Kidney glomerular epithelial cell (primary cell): ENCODE measurements at regions not wholly inside any gene's neighbourhood (a gene's known extent, or its start where the extent isn't known, plus 50 kb on each side); places are given as distances from the start of the nearest gene placed in this dataset.
"Not testable (repeated sequence)": the region's sequence is repeated elsewhere in the genome, so short reads cannot be mapped to it uniquely, and the experiment has no call there.

Source experiments
- DNase-seq: peaks from one replicate; lab custom pipeline; 2025; lab: John Stamatoyannopoulos, UW

DNA sequence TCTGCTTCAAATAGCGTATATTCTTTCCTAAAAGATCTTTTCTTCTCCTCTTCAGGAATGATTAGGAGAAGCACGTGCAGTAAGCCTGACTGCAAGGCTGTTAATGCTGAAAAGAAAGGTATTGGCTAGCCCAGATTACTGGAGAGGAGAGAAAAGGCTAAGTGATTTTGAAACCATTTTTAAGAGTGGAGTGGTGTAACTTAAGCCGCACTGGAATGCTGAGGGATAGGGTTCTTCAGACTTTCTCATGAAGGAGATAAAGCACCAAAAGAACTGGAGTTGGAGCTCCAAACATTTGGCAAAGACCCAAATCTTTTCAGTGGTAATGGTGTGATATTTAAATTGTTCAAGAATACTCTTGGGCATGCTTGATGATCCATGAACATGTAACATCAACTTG, 388.3 kb downstream of the COG6 start:
- no peak for DNase-seq

DNA sequence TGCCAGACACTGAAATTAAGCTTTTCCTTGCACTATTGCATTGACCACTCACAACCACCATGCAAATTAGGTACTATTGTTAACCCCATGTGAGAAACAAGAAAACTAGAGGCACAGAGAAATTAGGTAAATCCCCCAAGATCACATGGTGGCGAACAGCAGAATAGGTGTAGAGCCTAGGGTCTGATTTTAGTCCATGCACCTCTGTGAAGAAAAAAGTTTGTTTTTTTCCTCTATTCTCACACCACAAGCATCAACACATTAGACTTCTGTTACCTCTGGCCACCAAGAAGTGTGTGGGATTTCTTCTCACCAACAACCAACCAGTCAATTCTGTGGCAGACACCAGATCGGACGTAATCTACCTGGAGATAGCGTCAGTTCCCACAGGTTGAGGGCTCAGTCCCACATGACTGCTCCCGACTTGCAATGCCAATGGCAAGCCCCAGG, 391.9 kb downstream of the COG6 start:
- no peak for DNase-seq

DNA sequence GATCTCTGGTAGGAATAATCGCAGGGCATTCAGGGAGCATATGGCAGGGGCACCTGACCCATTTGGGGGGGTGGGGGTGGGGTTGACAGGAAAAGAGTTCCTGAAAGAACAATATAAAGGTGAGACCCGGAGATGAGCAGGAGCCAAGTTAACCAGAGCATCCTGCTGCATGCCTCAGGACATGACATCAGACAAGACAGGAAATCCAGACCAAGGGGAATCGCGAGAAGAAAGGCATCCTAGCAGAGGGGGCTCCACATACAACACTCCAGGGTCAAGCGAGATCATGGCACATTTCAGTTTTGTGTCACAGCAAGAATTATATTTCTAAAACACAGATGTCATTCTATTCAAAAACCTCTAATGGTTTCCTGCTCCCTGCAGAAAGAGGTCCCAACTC, 393.1 kb downstream of the COG6 start:
- no peak for DNase-seq

GRCh38 chr13:40052954-40053353, 397.5 kb downstream of the COG6 start:
- DNase-seq: no peak

DNA sequence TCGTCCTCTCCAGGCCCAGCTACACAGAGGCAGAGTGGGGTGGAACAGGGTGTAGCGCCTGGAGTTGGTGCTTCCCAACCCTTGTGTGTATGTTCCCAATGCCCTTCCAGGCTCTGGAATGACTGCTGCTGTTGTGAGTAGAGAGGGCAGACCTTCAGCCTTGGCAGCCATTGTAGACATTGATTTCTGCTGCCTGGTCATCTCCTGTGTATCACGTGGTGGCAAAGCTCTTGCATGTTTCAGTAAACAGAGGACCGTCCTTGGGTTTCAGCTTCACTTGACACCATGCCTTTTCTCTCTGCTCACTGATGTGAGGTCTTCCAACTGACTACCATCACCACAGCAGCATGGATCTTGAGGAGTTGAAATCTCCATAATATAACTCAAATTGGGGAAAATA, 397.9 kb downstream of the COG6 start:
- DNase-seq: no peak

DNA sequence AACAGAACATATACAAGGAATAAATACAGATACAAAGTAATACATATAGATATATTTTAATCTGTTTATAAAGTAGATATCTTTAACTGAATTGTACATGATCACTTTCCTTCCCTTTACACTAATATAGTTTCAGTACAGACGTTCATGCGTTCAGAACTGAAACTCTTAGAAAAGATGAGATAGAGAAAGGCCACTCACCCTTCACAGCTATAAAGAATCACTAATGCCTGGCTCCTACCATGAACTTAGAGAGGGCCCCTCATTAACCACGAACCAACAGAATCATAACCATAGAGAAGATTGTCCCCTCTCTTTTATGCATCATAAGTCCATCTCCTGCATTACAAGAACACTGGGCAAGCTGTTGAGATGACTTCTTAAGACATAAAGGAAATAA, 399.0 kb downstream of the COG6 start:
- DNase-seq: not testable (repeated sequence)

GRCh38 chr13:40056898-40057619, 401.6 kb downstream of the COG6 start:
- no peak for DNase-seq

DNA sequence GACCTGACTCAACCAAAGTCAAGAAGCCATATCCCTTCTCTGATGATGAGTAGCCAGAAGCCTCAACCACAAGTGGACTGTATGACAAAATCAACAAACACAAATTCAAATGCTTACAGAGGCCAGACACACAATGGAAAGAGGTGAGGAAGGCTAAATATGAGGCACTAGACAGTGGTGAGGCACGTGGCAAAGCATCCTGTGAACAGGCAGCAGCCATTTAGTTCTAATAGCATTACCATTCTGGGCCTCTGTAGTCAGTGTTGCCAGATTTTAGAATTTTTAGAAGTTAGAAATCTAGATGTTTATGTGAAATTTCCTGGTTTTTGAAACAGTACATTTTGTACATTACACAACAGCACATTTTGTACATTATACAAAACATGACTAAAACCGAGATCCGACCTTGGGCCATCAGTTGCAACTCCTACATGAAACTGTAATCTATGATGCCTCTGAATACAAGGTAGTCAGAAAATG, 403.3 kb downstream of the COG6 start:
- DNase-seq: no peak

GRCh38 chr13:40059540-40060232, 404.2 kb downstream of the COG6 start:
- no peak for DNase-seq

DNA sequence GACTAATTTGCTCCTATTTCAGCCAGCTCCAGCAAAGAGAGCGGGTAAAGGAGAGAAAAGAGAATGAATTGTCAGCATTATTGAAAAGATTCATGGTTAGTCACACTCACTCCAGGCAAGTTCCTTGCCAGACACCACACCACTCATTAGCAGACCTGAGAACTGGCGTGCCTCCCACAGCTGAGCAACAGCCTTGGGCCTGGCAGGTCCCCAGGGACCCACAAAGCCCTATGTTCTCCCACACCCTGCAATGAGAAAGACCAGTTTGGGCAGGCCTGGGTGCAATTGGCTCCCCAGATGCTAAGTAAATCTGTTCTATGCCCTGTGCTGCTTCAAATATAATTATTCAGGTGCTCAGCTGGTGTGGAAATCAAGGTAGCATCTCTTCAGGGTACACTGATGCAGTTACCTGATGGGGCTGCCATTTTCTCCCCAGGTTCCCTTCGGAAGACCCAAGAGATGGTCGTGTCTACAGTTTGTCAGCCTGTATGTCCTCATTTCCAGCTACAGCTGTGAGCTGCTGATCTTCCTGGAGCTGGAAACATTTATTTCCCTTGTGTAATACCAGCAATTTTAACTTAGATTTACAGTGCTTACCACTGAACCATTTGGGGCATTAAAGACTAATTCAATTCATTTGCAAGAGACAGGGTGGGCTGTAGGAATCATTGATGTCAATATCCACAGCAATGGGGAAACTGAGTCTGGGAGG, 405.0 kb downstream of the COG6 start:
- DNase-seq: peak; percentile 43

- no peak for DNase-seq
These were observed 406.3 kb downstream of the COG6 start for GRCh38 chr13:40061466-40062450.

DNA sequence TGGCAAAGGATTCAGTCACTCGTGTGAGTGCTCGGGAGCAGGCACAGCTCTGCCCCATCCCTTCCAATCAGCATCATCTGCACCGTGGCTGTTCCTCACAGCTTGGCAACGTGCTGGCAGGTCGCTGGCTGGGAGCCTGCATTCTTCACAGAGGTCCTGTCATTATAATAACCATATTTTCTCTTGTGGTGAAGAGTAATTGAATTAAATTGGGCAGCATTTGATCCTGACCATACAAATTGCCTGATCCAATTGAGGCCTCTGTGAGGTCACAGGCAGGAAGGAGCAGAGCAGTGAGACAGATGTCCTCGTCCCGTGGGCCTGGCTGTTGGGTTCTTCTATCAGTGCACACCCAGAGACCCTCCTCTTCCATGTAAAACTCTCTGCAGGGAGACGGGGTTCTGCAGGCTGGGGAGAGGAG, 407.8 kb downstream of the COG6 start:
- DNase-seq: no peak

GRCh38 chr13:40063703-40064102, 408.2 kb downstream of the COG6 start:
- no peak for DNase-seq

DNA sequence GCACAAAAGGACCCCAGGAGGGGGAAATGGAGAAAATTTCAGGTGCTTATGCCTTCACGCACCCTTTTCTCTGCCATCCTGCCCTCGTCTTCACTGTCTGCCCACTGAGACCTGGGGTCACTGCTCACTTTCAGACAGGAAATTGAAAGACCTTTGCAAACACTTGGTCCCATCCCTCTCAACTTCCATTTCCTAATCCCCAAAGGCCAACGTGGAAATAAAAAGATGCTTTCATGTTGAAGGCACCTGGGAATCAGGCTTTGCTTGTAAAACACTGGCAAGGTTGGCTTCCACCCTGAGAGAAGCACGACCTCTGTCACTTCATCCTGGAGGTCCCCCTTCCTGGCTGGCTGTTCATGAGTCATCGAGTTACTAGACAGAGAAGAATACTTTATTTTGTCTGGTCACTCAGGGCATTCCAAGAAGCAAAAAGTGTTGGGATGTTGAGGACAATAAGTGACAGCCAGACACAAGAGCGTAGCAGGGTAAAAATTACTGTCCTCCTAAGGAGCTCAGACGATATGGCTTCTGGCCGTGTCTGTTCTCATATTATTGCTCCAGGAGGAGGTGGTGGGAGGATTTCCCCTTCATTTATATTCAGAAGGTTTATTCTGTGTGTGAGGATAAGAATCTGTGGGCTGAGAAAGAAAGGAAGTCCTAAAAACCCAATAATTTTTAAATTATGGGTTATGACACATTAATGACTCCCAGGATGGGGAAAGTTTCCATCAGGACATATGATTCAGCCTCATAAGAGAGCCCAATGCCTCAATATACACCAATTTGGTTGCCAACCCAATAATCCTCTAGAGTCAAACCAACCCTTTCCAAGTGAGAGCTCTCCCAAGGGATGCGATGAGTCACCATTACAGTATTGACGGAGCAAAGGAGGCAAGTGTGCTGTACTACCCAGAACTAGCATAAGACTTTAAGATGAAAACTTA, 409.0 kb downstream of the COG6 start:
- DNase-seq: no peak

- DNase-seq: peak; percentile 30
These were observed 413.9 kb downstream of the COG6 start for GRCh38 chr13:40069173-40070044.

- no peak for DNase-seq
These were observed 414.9 kb downstream of the COG6 start for GRCh38 chr13:40070357-40070756.

- no peak for DNase-seq
These were observed 417.2 kb downstream of the COG6 start for GRCh38 chr13:40072663-40073120.

- no peak for DNase-seq
These were observed 418.9 kb downstream of the COG6 start for GRCh38 chr13:40074338-40074737.

DNA sequence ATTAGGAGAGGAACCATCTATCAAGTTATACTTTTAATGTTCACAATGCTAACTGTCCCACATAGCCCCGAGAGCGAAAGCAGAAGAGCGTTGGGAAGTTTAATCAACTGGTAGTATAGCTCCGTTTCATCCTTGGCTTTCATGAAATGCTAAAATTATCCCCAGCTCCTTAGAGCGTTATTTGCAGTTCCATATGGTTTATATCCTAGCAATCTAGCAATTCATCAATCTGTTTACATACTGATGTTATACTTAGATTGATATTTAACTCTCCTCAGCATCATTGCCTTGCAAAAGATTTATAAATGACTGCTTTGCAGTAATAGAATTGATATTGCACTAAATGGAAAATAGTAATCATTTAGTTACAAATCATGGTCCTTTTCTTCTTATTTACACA, 419.8 kb downstream of the COG6 start:
- DNase-seq: no peak
